Smooth muscle cell (in vitro differentiated cells): ENCODE measurements at regions not wholly inside any gene's neighbourhood (a gene's known extent, or its start where the extent isn't known, plus 50 kb on each side); places are given as distances from the start of the nearest gene placed in this dataset.
"Not testable (repeated sequence)": the region's sequence is repeated elsewhere in the genome, so short reads cannot be mapped to it uniquely, and the experiment has no call there.

Experiments
- DNase-seq: peaks from one replicate; lab custom pipeline; 2025; ENCODE audit not compliant: unreplicated experiment; lab: John Stamatoyannopoulos, UW
- H2AFZ ChIP-seq: fragments of 200-600 bp; sonication (generic); 2 replicates; pipeline ENCODE4 v1.6.0; 2016; ENCODE audit warnings: antibody characterized with exemption, low read depth, mild to moderate bottlenecking
- H3F3A ChIP-seq: fragments of 200-600 bp; sonication (generic); 2 replicates; pipeline ENCODE4 v1.6.0; 2017; ENCODE audit warnings: antibody characterized with exemption, low read depth
- H3K27ac ChIP-seq: fragments of 200-600 bp; sonication (generic); 2 replicates; pipeline ENCODE4 v1.5.1; 2016; ENCODE audit warnings: low read depth, mild to moderate bottlenecking
- H3K27me3 ChIP-seq: fragments of 200-600 bp; sonication (generic); 2 replicates; pipeline ENCODE4 v1.6.1; 2016; ENCODE audit warnings: low read depth, mild to moderate bottlenecking
- H3K36me3 ChIP-seq: fragments of 200-600 bp; sonication (generic); 2 replicates; pipeline ENCODE4 v1.5.1; 2016; ENCODE audit warnings: low read depth
- H3K4me1 ChIP-seq: fragments of 200-600 bp; sonication (generic); 2 replicates; pipeline ENCODE4 v1.5.1; 2016; ENCODE audit warnings: low read depth
- H3K4me2 ChIP-seq: fragments of 200-600 bp; sonication (generic); 2 replicates; pipeline ENCODE4 v1.6.0; 2016; ENCODE audit warnings: mild to moderate bottlenecking
- H3K4me3 ChIP-seq: fragments of 200-600 bp; sonication (generic); 2 replicates; pipeline ENCODE4 v1.5.1; 2016; ENCODE audit warnings: mild to moderate bottlenecking
- H3K79me2 ChIP-seq: fragments of 200-600 bp; sonication (generic); 2 replicates; pipeline ENCODE4 v1.6.0; 2016; ENCODE audit warnings: low read depth, mild to moderate bottlenecking
- H3K9ac ChIP-seq: fragments of 200-600 bp; sonication (generic); 2 replicates; pipeline ENCODE4 v1.6.0; 2016; ENCODE audit warnings: low read depth
- H3K9me3 ChIP-seq: fragments of 200-600 bp; sonication (generic); replicated peaks from 2 replicates; pipeline ENCODE4 v1.5.1; 2016; ENCODE audit warnings: low read depth
- H4K20me1 ChIP-seq: fragments of 200-600 bp; sonication (generic); 2 replicates; pipeline ENCODE4 v1.6.0; 2016; ENCODE audit warnings: low read depth
- CTCF ChIP-seq: fragments of 200-600 bp; sonication (generic); IDR thresholded peaks from 2 replicates; pipeline ENCODE4 v1.5.1; 2017; ENCODE audit warnings: borderline replicate concordance, mild to moderate bottlenecking, antibody characterized with exemption; ENCODE audit not compliant: insufficient read depth, poor library complexity, severe bottlenecking
- WGBS: methylation state at CpG from one replicate; pipeline ENCODE4 v1.1.7; 2016; ENCODE audit warnings: low lambda C conversion rate; 5-methylcytosine and 5-hydroxymethylcytosine counted together

- H3F3A ChIP-seq: no peaks in the 10 kb centered on the region
- H3K4me1 ChIP-seq: no peaks in the 10 kb centered on the region
- H3K27me3 ChIP-seq: no peaks in the 10 kb centered on the region
- no peak overlapping the region for H2AFZ ChIP-seq
- no peak overlapping the region for H3K9ac ChIP-seq
- 78% methylated on average over 12 of the region's 12 CpGs for WGBS
- H3K4me2 ChIP-seq: no peak overlapping the region
- no peak for DNase-seq
- no peaks in the 10 kb centered on the region for H3K79me2 ChIP-seq
- no peak overlapping the region for H3K27ac ChIP-seq
- no peak for TF ChIP-seq CTCF
- H4K20me1 ChIP-seq: no peaks in the 10 kb centered on the region
- H3K4me3 ChIP-seq: no peak overlapping the region
- no peaks in the 10 kb centered on the region for H3K36me3 ChIP-seq
- no peaks in the 10 kb centered on the region for H3K9me3 ChIP-seq
Measured at GRCh38 chr4:4651811-4652755, 110.2 kb upstream of the STX18 start.

GRCh38 chr4:4647041-4647440, 105.2 kb upstream of the STX18 start:
- peaks cover 10% of the 10 kb centered on the region for H3K4me1 ChIP-seq

GRCh38 chr4:4645743-4646142, 103.9 kb upstream of the STX18 start:
- WGBS: 86% methylated on average over 3 of the region's 3 CpGs
- Histone ChIP-seq H3K36me3 (no peaks in the 10 kb centered on the region), H3K4me2 (no peak overlapping the region), H2AFZ (no peak overlapping the region), H3K4me1 (peaks cover 23% of the 10 kb centered on the region), H3K27me3 (no peaks in the 10 kb centered on the region), H3F3A (peaks cover 6% of the 10 kb centered on the region), H3K27ac (no peak overlapping the region), H3K9ac (no peak overlapping the region), H4K20me1 (no peaks in the 10 kb centered on the region), H3K79me2 (no peaks in the 10 kb centered on the region), H3K4me3 (no peak overlapping the region), H3K9me3 (no peaks in the 10 kb centered on the region)
- TF ChIP-seq CTCF: no peak
- DNase-seq: no peak

More at GRCh38 chr4:4647041-4647440, 105.2 kb upstream of the STX18 start:
- Histone ChIP-seq H3K36me3 (no peaks in the 10 kb centered on the region), H3K9me3 (no peaks in the 10 kb centered on the region), H3K9ac (no peak overlapping the region), H3K27ac (no peak overlapping the region), H3K79me2 (no peaks in the 10 kb centered on the region), H2AFZ (no peak overlapping the region), H3F3A (peaks cover 2% of the 10 kb centered on the region), H3K4me2 (no peak overlapping the region), H4K20me1 (no peaks in the 10 kb centered on the region), H3K4me3 (no peak overlapping the region), H3K27me3 (no peaks in the 10 kb centered on the region)
- no peak for TF ChIP-seq CTCF
- 100% methylated on average over 1 of the region's 1 CpG for WGBS
- DNase-seq: no peak

DNA sequence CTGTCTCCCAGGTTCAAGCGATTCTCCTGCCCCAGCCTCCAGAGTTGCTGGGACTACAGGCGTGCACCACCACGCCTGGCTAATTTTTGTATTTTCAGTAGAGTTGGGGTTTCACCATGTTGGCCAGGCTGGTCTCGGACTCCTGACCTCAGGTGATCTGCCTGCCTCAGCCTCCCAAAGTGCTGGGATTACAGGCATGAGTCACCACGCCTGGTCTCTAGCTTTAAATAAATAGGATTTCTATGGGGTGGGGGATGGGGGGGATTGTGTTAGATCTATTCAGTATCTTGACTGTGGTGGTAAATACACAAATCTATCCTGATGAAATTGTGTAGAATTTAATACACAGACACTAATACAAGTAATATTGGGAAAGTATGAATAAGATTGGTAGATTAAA, 102.4 kb upstream of the STX18 start:
- peaks cover 26% of the 10 kb centered on the region for H3K4me1 ChIP-seq
- H4K20me1 ChIP-seq, H3K79me2 ChIP-seq, H3K9ac ChIP-seq, DNase-seq, H3K27me3 ChIP-seq, H2AFZ ChIP-seq, H3K4me2 ChIP-seq, H3K4me3 ChIP-seq, H3K27ac ChIP-seq, H3F3A ChIP-seq, H3K9me3 ChIP-seq, H3K36me3 ChIP-seq: not testable (repeated sequence)
- 74% methylated on average over 5 of the region's 5 CpGs for WGBS

DNA sequence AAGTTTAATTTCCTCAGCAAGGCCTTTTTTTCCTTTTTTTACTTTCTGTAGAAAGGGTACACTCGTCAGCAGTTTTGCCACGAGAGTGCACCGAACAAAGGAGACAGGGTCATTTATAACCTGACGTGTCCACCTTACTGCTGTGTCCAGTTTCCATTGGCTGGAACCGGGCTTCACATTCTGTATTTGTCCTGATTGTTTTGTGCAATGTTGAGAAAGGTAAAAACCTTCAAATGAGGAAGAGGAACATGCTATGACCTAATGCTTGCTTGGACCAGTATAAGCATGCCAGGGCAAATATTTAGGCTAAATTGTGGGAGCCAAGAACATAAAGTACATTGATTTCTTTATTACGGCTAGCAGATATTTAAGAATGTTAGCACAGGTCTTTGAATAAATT, 101.9 kb upstream of the STX18 start:
- H3K4me2 ChIP-seq, H3K36me3 ChIP-seq, H3K9ac ChIP-seq, DNase-seq, H3K27me3 ChIP-seq, H3F3A ChIP-seq, H3K4me3 ChIP-seq, H3K27ac ChIP-seq, H2AFZ ChIP-seq, H3K9me3 ChIP-seq, H4K20me1 ChIP-seq, H3K79me2 ChIP-seq: not testable (repeated sequence)
- 96% methylated on average over 6 of the region's 6 CpGs for WGBS
- peaks cover 26% of the 10 kb centered on the region for H3K4me1 ChIP-seq
